WTC11 (cell line): ENCODE measurements at regions not wholly inside any gene's neighbourhood (a gene's known extent, or its start where the extent isn't known, plus 50 kb on each side); places are given as distances from the start of the nearest gene placed in this dataset.
A peak's percentile ranks its signal among the peaks of the same experiment; 100 is the strongest.

Source experiments
- ATAC-seq: fragments of 200-7000 bp; cut with Tn5 transposase; 2 replicates; pipeline ENCODE4 v1.10.0; 2021; ENCODE audit warnings: mild to moderate bottlenecking, moderate library complexity
- CTCF ChIA-PET: fragments of 300-600 bp; sonication (Branson Sonifier 250); formaldehyde crosslinking; loops from one replicate; lab custom pipeline; 2021; ENCODE audit warnings: antibody characterized with exemption; lab: Charles Lee
- POLR2A ChIA-PET: fragments of 350-600 bp; sonication (Branson Sonifier 250); formaldehyde crosslinking; loops from one replicate; lab custom pipeline; 2021; ENCODE audit warnings: antibody characterized with exemption; lab: Charles Lee
- DNase-seq: peaks from one replicate; pipeline ENCODE4 v3.0.0; 2021; ENCODE audit warnings: low spot score
- H3K27ac Mint-ChIP-seq: 2 replicates; pipeline ENCODE4 v1.8.0; 2021; ENCODE audit warnings: mixed read lengths
- H3K27me3 Mint-ChIP-seq: 2 replicates; pipeline ENCODE4 v1.8.0; 2021; ENCODE audit warnings: low read depth, mild to moderate bottlenecking, moderate library complexity, mixed read lengths
- H3K36me3 Mint-ChIP-seq: 2 replicates; pipeline ENCODE4 v1.8.0; 2021; ENCODE audit warnings: mixed read lengths
- H3K4me1 Mint-ChIP-seq: 2 replicates; pipeline ENCODE4 v1.8.0; 2022; ENCODE audit warnings: mixed read lengths
- H3K4me3 Mint-ChIP-seq: 2 replicates; pipeline ENCODE4 v1.8.0; 2021; ENCODE audit warnings: mild to moderate bottlenecking, moderate library complexity, mixed read lengths
- H3K9me3 Mint-ChIP-seq: 2 replicates; pipeline ENCODE4 v1.8.0; 2021; ENCODE audit warnings: mixed read lengths
- CBFB ChIP-seq: sonication (generic); formaldehyde crosslinking; IDR thresholded peaks from 2 replicates; pipeline ENCODE4 v1.8.1; 2022; ENCODE audit warnings: mild to moderate bottlenecking, low read depth, missing genetic modification reagents
- CREB1 ChIP-seq: sonication (generic); formaldehyde crosslinking; IDR thresholded peaks from 2 replicates; pipeline ENCODE4 v1.8.0; 2023; ENCODE audit warnings: mild to moderate bottlenecking, missing genetic modification reagents
- EMX1 ChIP-seq: fragments of 250-450 bp; sonication (Bioruptor Pico); IDR thresholded peaks from 2 replicates; pipeline ENCODE4 v1.8.0; 2021; ENCODE audit warnings: mild to moderate bottlenecking
- ESRRA ChIP-seq: sonication (generic); formaldehyde crosslinking; IDR thresholded peaks from 2 replicates; pipeline ENCODE4 v1.8.1; 2022; ENCODE audit warnings: mild to moderate bottlenecking, missing genetic modification reagents, borderline replicate concordance
- MYBL2 ChIP-seq: sonication (generic); formaldehyde crosslinking; IDR thresholded peaks from 2 replicates; pipeline ENCODE4 v1.8.1; 2023; ENCODE audit warnings: mild to moderate bottlenecking, moderate library complexity, missing genetic modification reagents
- OVOL2 ChIP-seq: fragments of 250-450 bp; sonication (Bioruptor Pico); IDR thresholded peaks from 2 replicates; pipeline ENCODE4 v1.9.0; 2021; ENCODE audit warnings: mild to moderate bottlenecking, borderline replicate concordance
- SMAD3 ChIP-seq: sonication (generic); formaldehyde crosslinking; IDR thresholded peaks from 2 replicates; pipeline ENCODE4 v1.8.0; 2022; ENCODE audit warnings: missing genetic modification reagents, mild to moderate bottlenecking, borderline replicate concordance
- SP1 ChIP-seq: sonication (generic); formaldehyde crosslinking; conservative IDR thresholded peaks from 2 replicates; pipeline ENCODE4 v1.8.1; 2022; ENCODE audit warnings: missing genetic modification reagents
- TCF7 ChIP-seq: sonication (generic); formaldehyde crosslinking; IDR thresholded peaks from 2 replicates; pipeline ENCODE4 v1.8.0; 2022; ENCODE audit warnings: mild to moderate bottlenecking, low read depth, missing genetic modification reagents, moderate library complexity
- TEAD4 ChIP-seq: sonication (generic); formaldehyde crosslinking; IDR thresholded peaks from 2 replicates; pipeline ENCODE4 v1.8.0; 2022; ENCODE audit warnings: mild to moderate bottlenecking, missing genetic modification reagents
- TP53 ChIP-seq: sonication (generic); formaldehyde crosslinking; IDR thresholded peaks from 2 replicates; pipeline ENCODE4 v1.8.1; 2023; ENCODE audit warnings: mild to moderate bottlenecking, missing genetic modification reagents
- ZBTB21 ChIP-seq: sonication (generic); formaldehyde crosslinking; IDR thresholded peaks from 2 replicates; pipeline ENCODE4 v1.8.1; 2023; ENCODE audit warnings: mild to moderate bottlenecking, missing genetic modification reagents, borderline replicate concordance
- ZNF121 ChIP-seq: sonication (generic); formaldehyde crosslinking; IDR thresholded peaks from 2 replicates; pipeline ENCODE4 v1.8.0; 2023; ENCODE audit warnings: missing genetic modification reagents
- ZNF671 ChIP-seq: fragments of 250-450 bp; sonication (Bioruptor Pico); IDR thresholded peaks from 2 replicates; pipeline ENCODE4 v1.8.0; 2021; ENCODE audit warnings: mild to moderate bottlenecking
- TF ChIP-seq, protein P1 (sequence below): sonication (generic); formaldehyde crosslinking; IDR thresholded peaks from 2 replicates; pipeline ENCODE4 v1.8.0; 2022; ENCODE audit warnings: mild to moderate bottlenecking, missing genetic modification reagents
- TF ChIP-seq, protein P2 (sequence below): sonication (generic); formaldehyde crosslinking; IDR thresholded peaks from 2 replicates; pipeline ENCODE4 v1.8.1; 2022; ENCODE audit warnings: missing genetic modification reagents, borderline replicate concordance
- TF ChIP-seq, protein P3 (sequence below): sonication (generic); formaldehyde crosslinking; IDR thresholded peaks from 2 replicates; pipeline ENCODE4 v1.8.1; 2023; ENCODE audit warnings: mild to moderate bottlenecking, missing genetic modification reagents
- TF ChIP-seq, protein P4 (sequence below): fragments of 200-600 bp; IDR thresholded peaks from 2 replicates; pipeline ENCODE4 v1.8.0; 2022; ENCODE audit warnings: antibody characterized with exemption
- TF ChIP-seq, protein P5 (sequence below): sonication (generic); formaldehyde crosslinking; IDR thresholded peaks from 2 replicates; pipeline ENCODE4 v1.8.1; 2023; ENCODE audit warnings: mild to moderate bottlenecking, missing genetic modification reagents
- TF ChIP-seq, protein P6 (sequence below): fragments of 250-450 bp; sonication (Bioruptor Pico); conservative IDR thresholded peaks from 2 replicates; pipeline ENCODE4 v1.9.0; 2021; ENCODE audit warnings: mild to moderate bottlenecking
- TF ChIP-seq, protein P7 (sequence below): fragments of 250-450 bp; sonication (Bioruptor Pico); IDR thresholded peaks from 2 replicates; pipeline ENCODE4 v2.1.2; 2022; ENCODE audit warnings: mild to moderate bottlenecking, moderate library complexity

DNA sequence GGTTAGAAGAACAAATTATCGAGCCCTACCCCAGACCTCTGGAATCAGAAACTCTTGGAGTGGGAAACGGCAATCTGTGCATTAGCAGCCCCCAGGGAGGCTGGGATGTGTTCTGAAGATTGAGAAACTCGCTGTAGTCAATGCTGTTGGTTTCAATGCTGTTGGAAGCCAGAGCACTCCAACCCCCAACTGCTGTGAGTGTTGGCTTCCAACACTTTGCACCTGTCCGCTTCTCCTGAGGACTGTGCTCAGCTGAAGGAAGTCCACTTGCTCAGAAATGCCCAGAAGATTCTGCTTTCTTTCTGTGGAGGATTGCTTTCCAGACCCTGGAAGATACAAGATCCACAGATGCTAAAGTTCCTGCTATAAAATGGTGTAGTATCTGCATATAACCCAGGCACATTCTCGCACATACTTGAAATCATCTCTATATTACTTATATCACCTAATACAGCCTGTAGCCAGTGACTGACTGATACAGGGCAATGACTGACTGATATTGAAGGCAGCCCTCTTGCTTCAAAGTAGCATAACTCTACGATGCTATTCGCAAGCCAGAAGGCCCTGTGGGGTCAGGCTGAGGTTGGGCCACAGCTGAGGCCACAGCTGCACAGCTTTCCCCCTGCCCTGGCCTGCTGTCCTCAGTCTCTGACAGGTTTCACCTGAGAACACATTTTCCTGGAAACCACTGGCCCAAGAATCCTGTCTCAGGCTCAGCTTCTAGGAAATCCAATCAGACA lies 757.7 kb upstream of the ID2 start:
- H3K27ac Mint-ChIP-seq = no peak overlapping the region; the same call in 1 of the 2 replicates
- ChIA-PET POLR2A (no interaction called here), CTCF (no interaction called here)
- no peaks in the 10 kb centered on the region for H3K36me3 Mint-ChIP-seq
- TF ChIP-seq, protein P1, sequence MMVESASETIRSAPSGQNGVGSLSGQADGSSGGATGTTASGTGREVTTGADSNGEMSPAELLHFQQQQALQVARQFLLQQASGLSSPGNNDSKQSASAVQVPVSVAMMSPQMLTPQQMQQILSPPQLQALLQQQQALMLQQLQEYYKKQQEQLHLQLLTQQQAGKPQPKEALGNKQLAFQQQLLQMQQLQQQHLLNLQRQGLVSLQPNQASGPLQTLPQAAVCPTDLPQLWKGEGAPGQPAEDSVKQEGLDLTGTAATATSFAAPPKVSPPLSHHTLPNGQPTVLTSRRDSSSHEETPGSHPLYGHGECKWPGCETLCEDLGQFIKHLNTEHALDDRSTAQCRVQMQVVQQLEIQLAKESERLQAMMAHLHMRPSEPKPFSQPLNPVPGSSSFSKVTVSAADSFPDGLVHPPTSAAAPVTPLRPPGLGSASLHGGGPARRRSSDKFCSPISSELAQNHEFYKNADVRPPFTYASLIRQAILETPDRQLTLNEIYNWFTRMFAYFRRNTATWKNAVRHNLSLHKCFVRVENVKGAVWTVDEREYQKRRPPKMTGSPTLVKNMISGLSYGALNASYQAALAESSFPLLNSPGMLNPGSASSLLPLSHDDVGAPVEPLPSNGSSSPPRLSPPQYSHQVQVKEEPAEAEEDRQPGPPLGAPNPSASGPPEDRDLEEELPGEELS = no peak
- no peak for TF ChIP-seq TEAD4
- no peak for TF ChIP-seq EMX1 (CRISPR knock-in tag)
- no peak for TF ChIP-seq ZBTB21
- TF ChIP-seq, protein P2, sequence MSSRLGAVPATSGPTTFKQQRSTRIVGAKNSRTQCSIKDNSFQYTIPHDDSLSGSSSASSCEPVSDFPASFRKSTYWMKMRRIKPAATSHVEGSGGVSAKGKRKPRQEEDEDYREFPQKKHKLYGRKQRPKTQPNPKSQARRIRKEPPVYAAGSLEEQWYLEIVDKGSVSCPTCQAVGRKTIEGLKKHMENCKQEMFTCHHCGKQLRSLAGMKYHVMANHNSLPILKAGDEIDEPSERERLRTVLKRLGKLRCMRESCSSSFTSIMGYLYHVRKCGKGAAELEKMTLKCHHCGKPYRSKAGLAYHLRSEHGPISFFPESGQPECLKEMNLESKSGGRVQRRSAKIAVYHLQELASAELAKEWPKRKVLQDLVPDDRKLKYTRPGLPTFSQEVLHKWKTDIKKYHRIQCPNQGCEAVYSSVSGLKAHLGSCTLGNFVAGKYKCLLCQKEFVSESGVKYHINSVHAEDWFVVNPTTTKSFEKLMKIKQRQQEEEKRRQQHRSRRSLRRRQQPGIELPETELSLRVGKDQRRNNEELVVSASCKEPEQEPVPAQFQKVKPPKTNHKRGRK (CRISPR knock-in tag) = no peak
- TF ChIP-seq CREB1 (CRISPR knock-in tag) = no peak
- no peak for TF ChIP-seq TP53
- no peak for TF ChIP-seq MYBL2
- TF ChIP-seq, protein P3, sequence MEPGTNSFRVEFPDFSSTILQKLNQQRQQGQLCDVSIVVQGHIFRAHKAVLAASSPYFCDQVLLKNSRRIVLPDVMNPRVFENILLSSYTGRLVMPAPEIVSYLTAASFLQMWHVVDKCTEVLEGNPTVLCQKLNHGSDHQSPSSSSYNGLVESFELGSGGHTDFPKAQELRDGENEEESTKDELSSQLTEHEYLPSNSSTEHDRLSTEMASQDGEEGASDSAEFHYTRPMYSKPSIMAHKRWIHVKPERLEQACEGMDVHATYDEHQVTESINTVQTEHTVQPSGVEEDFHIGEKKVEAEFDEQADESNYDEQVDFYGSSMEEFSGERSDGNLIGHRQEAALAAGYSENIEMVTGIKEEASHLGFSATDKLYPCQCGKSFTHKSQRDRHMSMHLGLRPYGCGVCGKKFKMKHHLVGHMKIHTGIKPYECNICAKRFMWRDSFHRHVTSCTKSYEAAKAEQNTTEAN (CRISPR knock-in tag) = no peak
- TF ChIP-seq SP1 = no peak
- H3K4me1 Mint-ChIP-seq = peaks cover 8% of the 10 kb centered on the region
- DNase-seq (no peak), ATAC-seq (no peak)
- no peak overlapping the region for H3K4me3 Mint-ChIP-seq
- H3K27me3 Mint-ChIP-seq = no peaks in the 10 kb centered on the region
- peaks cover 10% of the 10 kb centered on the region for H3K9me3 Mint-ChIP-seq

DNA sequence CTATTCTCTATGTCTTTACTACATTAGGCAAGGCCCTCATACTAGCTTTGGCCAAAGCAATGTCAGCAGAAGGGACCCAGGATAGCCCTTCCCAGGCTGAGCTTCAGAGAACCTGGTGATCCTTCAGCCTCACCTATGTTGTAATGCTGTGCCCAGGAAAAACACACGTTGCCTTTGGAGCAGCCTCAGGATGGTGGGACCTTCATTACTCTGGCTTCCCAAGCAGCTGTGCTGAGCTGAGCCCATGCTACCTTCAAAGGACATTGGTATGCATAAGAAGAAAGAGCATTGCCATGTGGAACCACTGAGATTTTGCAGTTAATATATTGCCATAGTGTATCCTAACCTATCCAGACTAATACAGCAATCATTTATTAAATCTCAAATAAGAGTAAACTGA lies 756.4 kb upstream of the ID2 start:
- ATAC-seq = peak; percentile 52
- H3K27ac Mint-ChIP-seq = no peak overlapping the region
- no peak for DNase-seq
- H3K4me1 Mint-ChIP-seq = peaks cover 8% of the 10 kb centered on the region
- H3K9me3 Mint-ChIP-seq = peaks cover 10% of the 10 kb centered on the region
- no peaks in the 10 kb centered on the region for H3K27me3 Mint-ChIP-seq
- H3K36me3 Mint-ChIP-seq = no peaks in the 10 kb centered on the region
- CTCF ChIA-PET = no interaction called here
- no peak overlapping the region for H3K4me3 Mint-ChIP-seq
- POLR2A ChIA-PET = no interaction called here
- no peak for TF ChIP-seq OVOL2
- TF ChIP-seq ZBTB21 = no peak
- TF ChIP-seq, protein P4, sequence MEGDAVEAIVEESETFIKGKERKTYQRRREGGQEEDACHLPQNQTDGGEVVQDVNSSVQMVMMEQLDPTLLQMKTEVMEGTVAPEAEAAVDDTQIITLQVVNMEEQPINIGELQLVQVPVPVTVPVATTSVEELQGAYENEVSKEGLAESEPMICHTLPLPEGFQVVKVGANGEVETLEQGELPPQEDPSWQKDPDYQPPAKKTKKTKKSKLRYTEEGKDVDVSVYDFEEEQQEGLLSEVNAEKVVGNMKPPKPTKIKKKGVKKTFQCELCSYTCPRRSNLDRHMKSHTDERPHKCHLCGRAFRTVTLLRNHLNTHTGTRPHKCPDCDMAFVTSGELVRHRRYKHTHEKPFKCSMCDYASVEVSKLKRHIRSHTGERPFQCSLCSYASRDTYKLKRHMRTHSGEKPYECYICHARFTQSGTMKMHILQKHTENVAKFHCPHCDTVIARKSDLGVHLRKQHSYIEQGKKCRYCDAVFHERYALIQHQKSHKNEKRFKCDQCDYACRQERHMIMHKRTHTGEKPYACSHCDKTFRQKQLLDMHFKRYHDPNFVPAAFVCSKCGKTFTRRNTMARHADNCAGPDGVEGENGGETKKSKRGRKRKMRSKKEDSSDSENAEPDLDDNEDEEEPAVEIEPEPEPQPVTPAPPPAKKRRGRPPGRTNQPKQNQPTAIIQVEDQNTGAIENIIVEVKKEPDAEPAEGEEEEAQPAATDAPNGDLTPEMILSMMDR = no peak
- TF ChIP-seq, protein P5, sequence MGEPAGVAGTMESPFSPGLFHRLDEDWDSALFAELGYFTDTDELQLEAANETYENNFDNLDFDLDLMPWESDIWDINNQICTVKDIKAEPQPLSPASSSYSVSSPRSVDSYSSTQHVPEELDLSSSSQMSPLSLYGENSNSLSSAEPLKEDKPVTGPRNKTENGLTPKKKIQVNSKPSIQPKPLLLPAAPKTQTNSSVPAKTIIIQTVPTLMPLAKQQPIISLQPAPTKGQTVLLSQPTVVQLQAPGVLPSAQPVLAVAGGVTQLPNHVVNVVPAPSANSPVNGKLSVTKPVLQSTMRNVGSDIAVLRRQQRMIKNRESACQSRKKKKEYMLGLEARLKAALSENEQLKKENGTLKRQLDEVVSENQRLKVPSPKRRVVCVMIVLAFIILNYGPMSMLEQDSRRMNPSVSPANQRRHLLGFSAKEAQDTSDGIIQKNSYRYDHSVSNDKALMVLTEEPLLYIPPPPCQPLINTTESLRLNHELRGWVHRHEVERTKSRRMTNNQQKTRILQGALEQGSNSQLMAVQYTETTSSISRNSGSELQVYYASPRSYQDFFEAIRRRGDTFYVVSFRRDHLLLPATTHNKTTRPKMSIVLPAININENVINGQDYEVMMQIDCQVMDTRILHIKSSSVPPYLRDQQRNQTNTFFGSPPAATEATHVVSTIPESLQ (CRISPR knock-in tag) = no peak
- no peak for TF ChIP-seq SMAD3 (CRISPR knock-in tag)
- TF ChIP-seq, protein P6, sequence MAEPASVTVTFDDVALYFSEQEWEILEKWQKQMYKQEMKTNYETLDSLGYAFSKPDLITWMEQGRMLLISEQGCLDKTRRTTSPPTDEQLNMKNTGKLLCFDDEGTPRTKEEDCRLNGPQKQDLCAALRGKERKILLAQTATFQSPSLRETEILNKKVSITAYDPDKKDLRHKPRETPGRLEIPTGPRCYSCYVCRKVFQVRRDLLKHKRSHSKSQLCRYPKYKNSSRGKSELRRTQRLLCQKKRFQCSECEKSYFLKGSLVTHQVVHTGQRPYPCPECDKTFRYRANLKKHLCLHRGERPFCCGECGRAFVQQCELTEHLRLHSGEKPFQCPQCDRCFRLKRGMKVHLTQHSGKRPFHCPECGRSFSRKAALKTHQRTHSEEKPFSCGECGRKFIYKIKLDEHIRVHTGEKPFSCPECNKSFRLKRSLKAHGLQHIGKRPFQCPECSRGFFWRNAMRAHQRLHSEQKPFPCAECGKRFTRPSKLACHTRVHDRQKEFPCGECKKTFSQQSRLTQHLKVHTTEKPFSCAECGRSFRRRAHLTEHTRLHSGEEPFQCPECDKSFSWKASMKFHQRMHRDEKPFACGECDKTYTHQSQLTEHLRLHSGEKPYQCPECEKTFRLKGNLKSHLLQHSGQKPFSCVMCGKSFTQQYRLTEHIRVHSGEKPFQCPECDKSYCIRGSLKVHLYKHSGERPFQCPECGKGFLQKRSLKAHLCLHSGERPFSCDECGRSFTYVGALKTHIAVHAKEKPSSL (CRISPR knock-in tag) = no peak
- TF ChIP-seq, protein P7, sequence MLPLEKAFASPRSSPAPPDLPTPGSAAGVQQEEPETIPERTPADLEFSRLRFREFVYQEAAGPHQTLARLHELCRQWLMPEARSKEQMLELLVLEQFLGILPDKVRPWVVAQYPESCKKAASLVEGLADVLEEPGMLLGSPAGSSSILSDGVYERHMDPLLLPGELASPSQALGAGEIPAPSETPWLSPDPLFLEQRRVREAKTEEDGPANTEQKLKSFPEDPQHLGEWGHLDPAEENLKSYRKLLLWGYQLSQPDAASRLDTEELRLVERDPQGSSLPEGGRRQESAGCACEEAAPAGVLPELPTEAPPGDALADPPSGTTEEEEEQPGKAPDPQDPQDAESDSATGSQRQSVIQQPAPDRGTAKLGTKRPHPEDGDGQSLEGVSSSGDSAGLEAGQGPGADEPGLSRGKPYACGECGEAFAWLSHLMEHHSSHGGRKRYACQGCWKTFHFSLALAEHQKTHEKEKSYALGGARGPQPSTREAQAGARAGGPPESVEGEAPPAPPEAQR (CRISPR knock-in tag) = no peak
- TF ChIP-seq ZNF671 (CRISPR knock-in tag) = no peak
- TF ChIP-seq ZNF121 = no peak
- TF ChIP-seq TCF7 (CRISPR knock-in tag) = no peak
- no peak for TF ChIP-seq CBFB (CRISPR knock-in tag)
- TF ChIP-seq ESRRA (CRISPR knock-in tag) = no peak
